ENCODE measurements at regions not wholly inside any gene's neighbourhood (a gene's known extent, or its start where the extent isn't known, plus 50 kb on each side); places are given as distances from the start of the nearest gene placed in this dataset.

GRCh38 chr1:117810553-117810952 lies 118.9 kb downstream of the GDAP2 start:
- TF ChIP-seq YY1 (IDR thresholded peaks at IDR 0.05; ENCODE audit: insufficient read depth, insufficient read length) = no peak
- no peak for TF ChIP-seq ZNF274 (IDR thresholded peaks at IDR 0.05; ENCODE audit: low read depth, low read length)
- no peak for TF ChIP-seq SUZ12 (IDR thresholded peaks at IDR 0.05; ENCODE audit: extremely low read depth, insufficient read depth, insufficient read length)
